NCI-H748 treated with DMSO at 0.1 percent for 48 hours (cell line): ENCODE measurements at regions not wholly inside any gene's neighbourhood (a gene's known extent, or its start where the extent isn't known, plus 50 kb on each side); places are given as distances from the start of the nearest gene placed in this dataset.
A peak's percentile ranks its signal among the peaks of the same experiment; 100 is the strongest.

Source experiments
- DNase-seq: peaks from one replicate; lab custom pipeline; 2025; lab: John Stamatoyannopoulos, UW

- DNase-seq = no peak
These were observed 98.6 kb upstream of the PCSK2 start for GRCh38 chr20:17128206-17128605.

GRCh38 chr20:17129089-17129488 lies 97.8 kb upstream of the PCSK2 start:
- DNase-seq = no peak

GRCh38 chr20:17137692-17138091 lies 89.1 kb upstream of the PCSK2 start:
- no peak for DNase-seq

GRCh38 chr20:17138237-17138636 lies 88.6 kb upstream of the PCSK2 start:
- DNase-seq = no peak

- no peak for DNase-seq
These were observed 85.9 kb upstream of the PCSK2 start for GRCh38 chr20:17140894-17141293.

GRCh38 chr20:17141568-17141967 lies 85.3 kb upstream of the PCSK2 start:
- DNase-seq = no peak

GRCh38 chr20:17142666-17143065 lies 84.2 kb upstream of the PCSK2 start:
- DNase-seq = peak; percentile 25

- DNase-seq = no peak
These were observed 76.0 kb upstream of the PCSK2 start for GRCh38 chr20:17150858-17151257.

- DNase-seq = no peak
These were observed 71.4 kb upstream of the PCSK2 start for GRCh38 chr20:17155401-17155800.

- no peak for DNase-seq
These were observed 68.1 kb upstream of the PCSK2 start for GRCh38 chr20:17158701-17159100.

GRCh38 chr20:17161673-17162481 lies 65.0 kb upstream of the PCSK2 start:
- no peak for DNase-seq

- no peak for DNase-seq
These were observed 58.7 kb upstream of the PCSK2 start for GRCh38 chr20:17168026-17168612.

- peak; percentile 98 for DNase-seq
These were observed 57.2 kb upstream of the PCSK2 start for GRCh38 chr20:17169585-17170136.

GRCh38 chr20:17171746-17172280 lies 55.0 kb upstream of the PCSK2 start:
- DNase-seq = no peak

GRCh38 chr20:17172836-17173516 lies 53.9 kb upstream of the PCSK2 start:
- DNase-seq = no peak
